Activated CD8-positive, alpha-beta memory T cell treated with anti-CD3 and anti-CD28 coated beads for 24 hours (primary cell): ENCODE measurements at regions not wholly inside any gene's neighbourhood (a gene's known extent, or its start where the extent isn't known, plus 50 kb on each side); places are given as distances from the start of the nearest gene placed in this dataset.
"Not testable (repeated sequence)": the region's sequence is repeated elsewhere in the genome, so short reads cannot be mapped to it uniquely, and the experiment has no call there.

Experiments used
- DNase-seq: peaks from one replicate; pipeline ENCODE4 v3.0.0-alpha.2; 2020

DNA sequence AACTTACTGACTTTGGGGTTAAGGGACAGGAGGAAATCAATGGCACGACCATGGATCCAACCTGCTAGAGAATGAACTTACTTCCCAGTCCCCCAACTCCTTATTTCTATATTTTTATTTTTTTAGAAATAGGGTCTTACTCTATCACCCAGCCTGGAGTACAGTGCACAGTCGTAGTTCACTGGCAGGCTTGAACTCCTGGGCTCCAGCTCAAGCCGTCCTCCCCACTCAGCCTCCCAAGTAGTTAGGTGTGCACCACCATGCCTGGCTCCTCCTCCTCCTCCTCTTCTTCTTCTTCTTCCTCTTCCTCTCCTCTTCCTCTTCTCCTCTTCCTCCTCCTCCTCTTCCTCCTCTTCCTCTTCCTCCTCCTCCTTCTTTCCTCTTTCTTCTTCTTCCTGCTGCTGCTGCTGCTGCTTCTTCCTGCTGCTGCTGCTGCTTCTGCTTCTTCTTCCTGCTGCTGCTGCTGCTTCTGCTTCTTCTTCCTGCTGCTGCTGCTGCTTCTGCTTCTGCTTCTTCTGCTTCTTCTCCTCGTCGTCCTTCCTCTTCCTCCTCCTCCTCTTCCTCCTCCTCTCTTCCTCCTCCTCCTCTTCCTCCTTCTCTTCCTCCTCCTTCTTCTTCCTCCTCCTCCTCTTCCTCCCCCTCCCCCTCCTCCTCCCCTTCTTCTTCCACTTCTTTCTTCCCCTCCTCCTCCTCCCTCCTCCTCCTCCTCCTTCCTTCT, 390.1 kb upstream of the RGS6 start:
- DNase-seq, result no peak

DNA sequence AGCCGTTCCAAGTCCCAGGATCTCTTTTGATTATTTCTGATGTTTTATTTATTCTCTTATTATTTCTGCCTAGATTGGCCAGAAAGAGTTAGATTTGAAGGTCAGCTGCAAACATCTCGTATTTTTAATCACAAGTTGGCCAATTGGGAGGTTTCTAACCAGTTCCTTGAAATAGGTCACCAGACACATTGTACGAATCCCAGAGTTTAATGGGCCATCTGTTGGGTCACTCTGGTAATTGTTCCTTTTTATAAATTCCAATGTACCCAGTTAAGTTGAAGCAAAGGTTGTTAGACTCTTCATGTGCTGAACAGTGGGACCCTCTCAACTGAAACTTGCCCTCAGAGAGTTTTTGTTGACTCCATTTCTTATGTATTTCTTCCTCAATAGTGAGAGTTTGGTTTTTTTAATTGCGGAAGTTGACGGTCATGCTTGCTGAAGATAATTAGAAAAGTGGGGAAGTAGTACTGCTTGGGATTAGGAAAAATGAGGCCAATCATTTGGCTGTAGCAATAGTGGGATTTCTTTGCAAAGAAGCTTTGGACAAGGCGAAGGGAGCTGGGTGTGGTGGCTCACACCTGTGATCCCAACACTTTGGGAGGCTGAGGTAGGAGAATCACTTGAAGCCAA, 382.7 kb upstream of the RGS6 start:
- no peak for DNase-seq

DNA sequence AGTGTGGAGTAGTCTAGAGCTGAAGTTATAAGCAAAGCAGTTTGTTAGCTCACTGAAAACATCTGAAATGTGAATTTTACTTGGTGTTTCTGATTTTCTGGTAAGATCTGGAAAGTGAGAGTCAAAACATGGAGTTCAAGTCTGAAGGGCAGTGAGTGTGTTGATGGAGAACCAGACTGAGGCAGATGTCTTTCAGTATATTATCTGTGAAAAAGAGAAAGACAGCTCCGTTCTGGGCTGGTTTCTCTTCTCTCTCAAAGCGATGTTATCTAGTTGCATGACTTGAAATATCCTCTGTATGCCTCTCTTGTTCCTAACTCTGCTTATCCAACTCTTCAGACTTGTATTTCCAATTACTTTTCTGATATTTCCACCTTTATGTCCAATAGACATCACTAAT, 381.9 kb upstream of the RGS6 start:
- DNase-seq, result no peak

DNA sequence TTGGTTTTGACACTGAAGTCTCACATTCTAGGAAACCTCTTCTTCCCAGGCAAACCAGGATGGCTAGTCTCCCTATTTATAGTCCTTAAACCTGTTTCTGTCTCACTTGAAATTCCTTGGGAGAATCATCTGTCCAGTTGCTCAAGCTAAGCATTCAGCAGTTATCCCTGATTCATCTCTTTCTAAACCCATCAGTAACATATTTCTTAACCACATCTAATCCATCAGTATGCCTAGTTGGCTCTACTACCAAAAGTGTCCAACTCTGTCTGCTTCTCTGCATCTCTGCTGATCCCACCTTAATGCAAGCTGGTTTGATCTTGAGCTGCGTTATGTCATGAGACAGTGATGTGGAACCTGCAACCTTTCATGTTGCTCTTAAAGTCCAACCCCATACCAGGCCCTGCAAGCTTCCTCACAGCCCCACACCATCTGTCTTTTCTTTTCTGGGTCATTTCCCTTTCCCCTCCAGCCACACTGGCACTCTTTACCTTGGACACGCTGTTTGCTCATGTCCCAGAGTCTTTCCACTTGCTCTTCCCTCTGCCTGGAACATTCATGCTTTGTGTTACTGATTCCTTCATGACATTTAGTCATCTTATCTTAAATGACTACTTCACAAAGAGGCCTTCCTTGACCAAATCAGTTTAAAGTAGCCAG, 380.8 kb upstream of the RGS6 start:
- no peak for DNase-seq

DNA sequence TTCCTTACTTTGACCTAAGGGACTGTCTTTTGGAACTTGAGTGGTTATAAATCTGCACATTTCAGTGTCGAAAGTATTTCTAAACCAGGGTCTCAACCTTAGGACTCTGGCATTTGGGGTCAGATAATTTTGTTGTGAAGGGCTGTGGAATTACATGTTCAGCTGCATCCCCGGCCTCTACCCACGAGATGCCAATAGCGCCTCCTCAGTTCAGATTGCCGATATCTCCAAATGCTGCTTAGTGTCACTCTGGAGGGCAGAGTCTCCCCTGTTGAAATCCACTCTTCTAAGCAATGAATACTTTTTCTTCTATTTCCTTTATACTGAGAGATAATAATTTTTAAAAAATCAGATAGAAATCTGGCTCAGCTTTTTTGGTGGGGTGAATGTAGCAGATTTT, 379.4 kb upstream of the RGS6 start:
- no peak for DNase-seq

DNA sequence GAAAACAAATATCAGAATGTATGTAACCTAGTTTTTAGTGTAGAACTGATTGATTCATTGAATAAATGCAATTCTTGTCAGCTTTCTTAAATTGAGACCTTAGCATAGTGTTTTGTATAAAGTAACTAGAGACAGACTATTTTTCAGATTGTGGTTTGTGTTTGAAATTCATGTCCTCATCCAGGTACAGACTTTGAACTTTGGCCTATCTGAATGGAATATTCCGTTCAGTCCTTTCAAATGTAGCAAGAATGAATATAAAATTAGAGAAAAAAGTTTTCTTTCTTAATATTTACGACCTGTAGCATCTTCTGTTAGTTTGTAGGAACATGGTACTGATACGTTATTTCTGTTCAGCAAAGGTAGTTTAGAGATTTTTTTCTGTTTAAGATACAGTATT, 378.4 kb upstream of the RGS6 start:
- no peak for DNase-seq

DNA sequence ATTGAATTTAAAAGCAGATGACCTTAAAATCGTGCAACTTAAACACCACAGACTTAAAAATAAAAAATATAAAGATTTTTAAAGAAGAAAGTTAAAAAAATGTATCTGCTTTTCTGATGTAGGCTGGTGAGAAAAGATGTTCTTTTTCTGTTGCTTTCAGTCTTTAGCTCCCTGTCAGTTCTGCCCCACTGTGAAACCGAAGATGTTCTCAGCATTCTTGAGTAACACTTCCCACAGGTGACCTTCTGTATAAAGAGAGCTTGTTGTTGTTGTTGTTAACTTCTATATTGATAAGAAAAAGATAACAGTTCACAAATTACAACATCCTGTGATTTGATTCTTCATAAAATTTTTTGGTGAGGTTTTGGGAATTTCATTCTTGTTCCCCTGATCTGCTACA, 377.9 kb upstream of the RGS6 start:
- DNase-seq, result no peak

DNA sequence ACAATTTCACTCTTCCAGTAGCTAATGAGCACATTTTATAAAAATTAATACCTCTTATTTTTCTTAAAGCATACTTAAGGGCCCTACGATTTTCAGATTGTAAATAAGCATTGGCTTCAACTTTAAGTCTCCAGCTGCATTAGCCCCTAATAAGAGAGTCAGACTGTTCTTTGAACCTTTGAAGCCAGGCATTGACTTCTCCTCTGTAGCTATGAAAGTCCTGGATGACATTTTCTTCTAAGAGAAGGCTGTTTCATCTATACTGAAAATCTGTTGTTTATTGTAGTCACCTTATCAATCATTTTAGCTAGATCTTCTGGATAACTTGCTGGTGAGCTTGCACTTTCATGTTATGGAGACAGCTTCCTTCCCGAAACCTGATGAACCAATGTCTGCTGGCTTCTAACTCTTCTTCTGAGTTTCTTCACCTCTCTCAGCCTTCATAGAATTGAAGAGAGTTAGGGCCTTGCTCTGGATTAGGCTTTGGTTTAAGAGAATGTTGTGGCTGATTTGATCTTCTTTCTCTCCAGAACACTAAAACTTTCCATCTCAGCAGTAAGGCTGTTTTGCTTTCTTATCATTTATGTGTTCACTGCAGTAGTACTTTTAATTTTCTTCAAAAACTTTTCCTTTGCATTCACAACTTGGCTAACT, 377.1 kb upstream of the RGS6 start:
- no peak for DNase-seq

DNA sequence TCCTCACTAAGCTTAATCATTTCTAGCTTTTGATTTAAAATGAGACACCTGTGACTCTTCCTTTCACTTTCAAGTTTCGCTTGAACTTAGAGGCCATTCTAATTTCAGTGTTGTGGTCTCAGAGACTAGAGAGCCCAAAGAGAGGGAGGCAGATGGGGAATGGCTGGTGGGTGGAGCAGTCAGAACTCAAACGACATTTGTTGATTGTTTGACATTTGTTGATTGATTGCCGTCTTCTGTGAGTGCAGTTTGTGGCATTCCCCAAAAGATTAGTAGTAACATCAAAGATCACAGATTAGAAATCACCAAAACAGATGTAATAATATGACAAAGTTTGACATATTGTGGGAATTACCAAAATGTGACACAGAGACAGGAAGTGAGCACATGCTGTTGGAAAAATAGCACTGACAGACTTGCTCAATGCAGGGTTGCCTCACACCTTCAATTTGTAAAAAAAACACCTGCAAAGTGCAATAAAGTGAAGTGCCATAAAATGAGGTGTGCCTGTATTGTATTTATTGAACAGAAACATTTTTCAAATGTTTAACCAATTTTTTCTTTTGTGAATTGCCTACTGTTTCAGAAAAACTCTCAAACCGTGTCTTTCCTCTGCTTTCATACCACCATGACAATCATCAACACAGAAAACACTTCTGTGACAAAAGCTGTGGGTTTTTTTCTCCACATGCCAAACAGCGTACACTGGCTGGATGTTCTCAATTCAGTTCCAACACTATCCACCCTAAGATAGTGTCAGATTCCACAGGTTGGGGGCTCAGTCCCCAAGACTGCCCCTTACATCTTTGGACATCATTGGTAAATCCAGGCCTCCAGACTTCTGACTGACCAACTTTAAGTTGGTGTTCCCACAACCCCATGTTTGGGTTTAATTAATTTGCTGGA, 376.3 kb upstream of the RGS6 start:
- peak; percentile 76 for DNase-seq

DNA sequence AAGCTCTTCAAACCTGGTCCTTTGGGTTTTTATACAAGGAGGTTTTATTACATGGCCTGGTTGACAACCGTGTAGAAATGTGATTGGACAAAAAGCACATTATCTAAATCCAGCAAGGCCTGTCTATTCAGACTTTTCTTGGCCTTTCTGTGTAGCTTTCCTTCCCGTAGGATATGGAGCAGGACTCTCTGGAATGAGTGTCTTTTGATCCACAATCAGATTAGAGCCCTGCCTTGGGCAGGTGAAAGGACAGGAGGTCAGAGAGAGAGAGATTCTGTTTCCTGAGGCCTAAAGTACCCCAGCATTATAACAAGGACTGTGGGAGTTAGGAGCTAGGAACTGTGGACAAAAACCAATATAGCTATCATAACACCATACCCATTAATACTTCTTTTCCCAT, 375.5 kb upstream of the RGS6 start:
- no peak for DNase-seq

DNA sequence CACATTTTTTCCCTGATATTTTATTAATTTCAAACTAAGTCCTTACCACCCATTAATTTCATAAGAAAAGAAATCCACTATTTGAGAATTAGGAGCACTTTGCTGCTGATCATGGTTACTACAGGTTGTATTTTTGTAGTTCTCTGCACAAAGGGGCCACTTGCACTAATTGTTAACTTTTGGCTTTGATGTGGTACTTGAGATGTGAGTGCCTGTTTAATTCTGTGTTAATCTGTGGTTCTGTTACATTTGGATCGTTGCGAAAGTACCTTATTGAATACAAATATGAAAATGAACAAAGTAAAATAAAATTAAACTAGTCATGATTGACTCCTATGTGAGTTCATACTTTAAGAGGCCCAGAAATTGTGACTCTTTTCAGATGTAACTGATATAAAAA, 374.9 kb upstream of the RGS6 start:
- no peak for DNase-seq

DNA sequence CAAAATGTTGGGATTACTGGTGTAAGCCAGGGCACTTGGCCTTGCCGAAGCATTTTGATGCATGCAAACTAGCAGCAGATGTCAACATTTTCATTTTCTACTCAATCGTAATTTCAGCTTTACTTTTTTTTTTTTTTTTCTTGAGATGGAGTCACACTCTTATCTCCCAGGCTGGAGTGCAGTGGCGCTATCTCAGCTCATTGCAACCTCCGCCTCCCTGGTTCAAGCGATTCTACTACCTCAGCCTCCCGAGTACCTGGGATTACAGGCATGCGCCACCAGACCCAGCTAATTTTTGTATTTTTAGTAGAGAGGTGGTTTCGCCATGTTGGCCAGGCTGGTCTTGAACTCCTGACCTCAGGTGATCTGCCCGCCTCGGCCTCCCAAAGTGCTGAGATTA, 373.3 kb upstream of the RGS6 start:
- DNase-seq, result not testable (repeated sequence)

DNA sequence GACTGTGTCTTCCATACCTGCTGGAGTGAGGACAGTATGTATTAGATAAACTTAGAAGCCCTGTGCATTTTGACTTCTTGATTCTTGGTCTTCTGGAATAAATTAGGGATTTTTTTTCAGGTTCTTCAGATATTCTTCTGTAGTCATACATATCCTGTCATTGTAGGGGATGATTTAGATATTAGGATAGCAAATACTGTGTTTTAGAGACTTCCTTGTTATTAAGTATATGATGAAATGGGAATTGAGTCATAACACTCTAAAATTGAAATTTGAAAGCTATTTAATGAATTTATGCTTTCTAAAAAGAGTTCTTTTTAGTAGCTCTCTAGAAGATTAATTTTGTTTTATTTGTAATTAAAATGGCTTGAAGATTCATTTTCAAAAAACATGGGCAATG, 371.5 kb upstream of the RGS6 start:
- no peak for DNase-seq

DNA sequence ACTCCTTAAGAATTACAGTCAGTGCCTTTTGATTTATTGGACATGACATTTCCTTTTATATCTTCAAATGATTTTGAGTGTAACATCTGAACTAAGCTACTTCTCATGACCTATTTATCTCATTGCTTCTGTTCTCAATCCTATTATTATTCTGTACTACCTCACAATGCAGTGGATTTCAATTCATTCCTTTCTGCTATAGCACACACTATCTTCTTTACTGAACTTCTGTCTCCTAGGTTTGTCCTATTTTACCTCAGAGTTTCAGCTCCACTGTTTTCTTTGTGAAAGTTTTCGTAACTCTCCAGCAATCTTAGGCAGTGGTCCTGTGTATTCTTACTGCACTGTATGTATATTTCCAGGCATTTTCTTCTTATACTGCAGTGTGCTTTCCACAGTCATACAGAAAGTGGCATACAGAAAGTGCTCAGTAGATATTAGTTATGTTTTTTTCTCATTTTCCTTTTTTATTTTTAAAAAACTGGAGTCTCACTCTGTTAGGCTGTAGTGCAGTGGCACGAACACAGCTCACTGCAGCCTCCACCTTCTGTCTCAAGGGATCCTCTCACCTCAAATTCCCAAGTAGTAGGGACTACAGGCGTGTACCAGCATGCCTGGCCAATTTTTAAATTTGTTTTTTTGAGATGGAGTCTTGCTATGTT, 368.6 kb upstream of the RGS6 start:
- DNase-seq, result no peak

DNA sequence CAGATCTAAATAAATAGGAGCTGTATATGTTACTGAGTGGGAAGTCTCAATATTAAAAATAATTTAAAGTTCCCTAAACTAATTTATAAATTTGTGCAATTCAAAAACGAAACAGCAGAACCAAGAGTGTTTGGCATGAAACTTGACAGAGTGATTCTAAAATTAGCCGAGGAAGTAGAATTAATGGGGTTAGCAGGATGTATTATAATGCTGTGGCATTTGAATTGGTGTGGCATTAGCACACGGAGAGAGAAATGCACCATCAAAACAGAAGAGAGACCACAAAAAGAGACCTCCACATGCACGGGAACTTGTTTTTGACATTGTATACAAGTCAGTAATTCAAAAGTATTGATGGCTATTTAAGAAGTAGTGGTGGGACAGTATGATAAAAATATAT, 366.0 kb upstream of the RGS6 start:
- no peak for DNase-seq

DNA sequence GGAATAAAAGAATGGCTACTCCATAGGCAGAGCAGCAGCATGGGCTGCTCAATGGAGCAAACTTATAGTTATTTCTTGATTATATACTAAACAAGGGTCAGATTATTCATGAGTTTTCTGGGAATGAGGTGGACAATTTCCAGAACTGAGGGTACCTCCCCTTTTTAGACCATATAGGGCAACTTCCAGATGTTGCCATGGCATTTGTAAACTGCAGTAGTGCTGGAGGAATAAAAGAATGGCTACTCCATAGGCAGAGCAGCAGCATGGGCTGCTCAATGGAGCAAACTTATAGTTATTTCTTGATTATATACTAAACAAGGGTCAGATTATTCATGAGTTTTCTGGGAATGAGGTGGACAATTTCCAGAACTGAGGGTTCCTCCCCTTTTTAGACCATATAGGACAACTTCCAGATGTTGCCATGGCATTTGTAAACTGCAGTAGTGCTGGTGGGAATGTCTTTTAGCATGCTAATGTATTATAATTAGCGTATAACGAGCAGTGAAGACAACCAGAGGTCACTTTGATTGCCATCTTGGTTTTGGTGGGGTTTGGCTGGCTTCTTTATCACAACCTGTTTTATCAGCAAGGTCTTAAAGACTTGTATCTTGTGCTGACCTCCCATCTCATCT, 364.6 kb upstream of the RGS6 start:
- not testable (repeated sequence) for DNase-seq

DNA sequence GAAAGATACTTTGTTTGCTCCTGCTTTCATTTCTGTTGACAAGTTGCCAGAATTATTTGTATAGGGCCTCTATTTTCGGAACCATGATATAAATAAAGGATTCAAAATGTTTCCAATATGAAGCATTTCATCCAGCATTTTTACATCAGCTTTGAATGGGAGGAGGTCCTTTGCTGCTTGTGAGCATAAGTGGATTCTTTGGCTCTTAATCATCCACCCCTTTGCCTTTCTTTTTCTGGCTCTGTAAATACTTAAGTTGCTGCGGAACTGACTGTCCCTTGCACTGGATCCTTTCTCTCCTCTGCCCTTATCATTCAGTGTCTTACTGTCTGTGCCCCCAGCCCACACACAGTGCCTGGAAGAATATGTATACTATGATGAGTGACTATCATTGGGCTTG, 357.3 kb upstream of the RGS6 start:
- no peak for DNase-seq

DNA sequence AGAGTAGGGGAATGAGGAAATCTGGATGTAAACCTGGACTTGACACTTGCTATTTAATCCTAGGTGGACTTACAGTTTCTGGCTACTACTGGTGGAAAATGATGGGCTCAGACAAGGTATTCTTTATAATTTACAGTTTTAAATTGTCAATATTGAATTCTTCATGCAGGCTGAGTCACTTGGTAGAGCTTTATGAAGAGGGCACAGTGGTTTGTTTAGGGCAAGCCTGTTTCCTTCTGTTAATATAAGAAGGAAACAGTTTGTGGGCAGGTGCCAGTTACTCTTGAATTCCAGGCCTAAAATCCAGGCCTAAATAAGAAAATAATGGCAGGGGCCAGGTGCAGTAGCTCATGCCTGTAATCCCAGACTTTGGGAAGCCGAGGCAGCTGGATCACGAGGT, 355.8 kb upstream of the RGS6 start:
- no peak for DNase-seq

DNA sequence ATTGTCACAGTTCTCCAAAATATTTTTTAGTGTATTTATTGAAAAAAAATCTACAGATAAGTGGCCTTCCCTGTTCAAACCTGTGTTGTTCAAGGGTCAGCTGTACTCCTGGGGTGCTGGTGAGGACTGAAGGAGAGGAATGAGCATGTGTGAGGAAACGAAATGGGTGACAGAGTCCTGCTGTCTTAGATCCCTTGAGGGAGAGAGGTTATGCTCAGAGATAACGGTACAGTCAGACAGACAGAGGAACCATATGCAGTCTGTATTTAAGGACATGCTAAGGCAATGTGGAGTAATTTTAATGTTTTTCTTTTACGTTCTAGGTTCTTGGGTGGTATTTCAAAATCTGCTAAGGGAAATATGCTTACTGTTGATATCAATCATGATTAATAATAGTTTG, 352.9 kb upstream of the RGS6 start:
- DNase-seq, result no peak

DNA sequence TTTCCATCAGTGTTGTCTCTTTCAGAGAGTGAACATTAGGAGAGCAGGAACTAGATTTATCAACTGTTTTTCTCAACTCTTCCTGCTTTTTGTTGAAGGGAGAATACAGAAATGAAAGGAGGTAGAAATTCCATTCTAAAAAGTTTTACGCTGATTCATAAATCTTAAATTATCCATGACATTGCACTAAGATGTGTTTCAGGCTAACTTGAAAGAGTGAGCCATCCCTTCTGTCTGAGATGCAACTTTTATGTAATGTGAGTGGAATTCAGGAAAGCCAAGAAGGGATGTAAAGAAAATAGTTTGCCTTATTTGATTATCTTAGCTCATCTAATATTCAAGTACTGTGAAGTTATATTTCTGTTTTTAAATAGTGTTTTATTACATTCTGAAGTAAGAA, 349.5 kb upstream of the RGS6 start:
- no peak for DNase-seq

DNA sequence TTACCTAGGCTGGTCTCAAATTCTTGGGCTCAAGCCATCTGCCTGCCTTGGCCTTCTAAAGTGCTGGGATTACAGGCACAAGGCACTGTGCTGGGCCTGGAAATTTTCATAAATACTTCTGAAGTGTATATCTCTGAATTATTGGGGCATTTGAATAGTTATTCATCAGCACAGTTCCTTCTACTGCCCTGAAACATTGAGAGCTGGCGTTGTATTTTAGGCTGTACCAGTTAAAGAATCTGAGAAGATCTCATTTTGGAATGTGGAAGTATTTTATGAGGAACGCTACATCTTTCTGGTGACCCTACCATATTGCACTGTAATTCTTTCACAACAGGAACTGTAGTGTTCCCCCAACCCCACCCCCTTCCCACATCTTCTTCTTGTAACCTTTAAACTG, 349.0 kb upstream of the RGS6 start:
- DNase-seq, result no peak

DNA sequence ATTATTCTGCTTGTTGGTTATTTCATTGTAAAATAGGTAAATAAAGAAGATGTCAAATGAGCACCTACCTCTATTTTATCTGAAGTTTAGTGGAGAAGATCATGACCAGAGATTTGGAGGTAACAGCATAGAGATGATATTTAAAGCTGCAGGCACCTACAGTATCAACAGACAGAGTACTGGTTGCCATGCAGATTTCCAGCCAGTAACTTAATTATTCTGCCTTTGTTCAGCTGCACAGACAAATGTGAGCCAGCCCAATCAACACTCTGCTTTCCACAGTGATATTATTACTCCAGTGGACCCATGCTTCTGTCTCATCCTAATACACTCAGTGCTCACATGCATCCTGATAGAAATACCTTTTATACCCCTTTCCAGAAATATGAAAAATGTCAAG, 348.5 kb upstream of the RGS6 start:
- no peak for DNase-seq
